ENCODE measurements at regions not wholly inside any gene's neighbourhood (a gene's known extent, or its start where the extent isn't known, plus 50 kb on each side); places are given as distances from the start of the nearest gene placed in this dataset.
"Not testable (repeated sequence)": the region's sequence is repeated elsewhere in the genome, so short reads cannot be mapped to it uniquely, and the experiment has no call there.

GRCh38 chr10:33709008-33709753, 374.7 kb upstream of the NRP1 start:
- DNase-seq (ENCODE audit: low read depth in 1 of 2, low spot score in 1 of 2), result no peak

GRCh38 chr10:33708561-33708960, 374.1 kb upstream of the NRP1 start:
- DNase-seq (ENCODE audit: low read depth in 1 of 2, low spot score in 1 of 2), result no peak

GRCh38 chr10:33706746-33707145, 372.3 kb upstream of the NRP1 start:
- DNase-seq (ENCODE audit: low read depth in 1 of 2, low spot score in 1 of 2), result no peak

- no peak for DNase-seq (ENCODE audit: low read depth in 1 of 2, low spot score in 1 of 2)
Observed at GRCh38 chr10:33706191-33706590, 371.7 kb upstream of the NRP1 start.

GRCh38 chr10:33704214-33704830, 369.9 kb upstream of the NRP1 start:
- no peak for DNase-seq (ENCODE audit: low read depth in 1 of 2, low spot score in 1 of 2)

- no peak for DNase-seq (ENCODE audit: low read depth in 1 of 2, low spot score in 1 of 2)
Observed at GRCh38 chr10:33703501-33704213, 369.2 kb upstream of the NRP1 start.

- no peak for DNase-seq (ENCODE audit: low read depth in 1 of 2, low spot score in 1 of 2)
Observed at GRCh38 chr10:33698033-33698432, 363.6 kb upstream of the NRP1 start.

- no peak for DNase-seq (ENCODE audit: low read depth in 1 of 2, low spot score in 1 of 2)
Observed at GRCh38 chr10:33697016-33697415, 362.5 kb upstream of the NRP1 start.

GRCh38 chr10:33695536-33695935, 361.1 kb upstream of the NRP1 start:
- no peak for DNase-seq (ENCODE audit: low read depth in 1 of 2, low spot score in 1 of 2)

GRCh38 chr10:33690536-33690935, 356.1 kb upstream of the NRP1 start:
- not testable (repeated sequence) for DNase-seq (ENCODE audit: low read depth in 1 of 2, low spot score in 1 of 2)

GRCh38 chr10:33688506-33688905, 354.0 kb upstream of the NRP1 start:
- DNase-seq (ENCODE audit: low read depth in 1 of 2, low spot score in 1 of 2), result no peak

- no peak for DNase-seq (ENCODE audit: low read depth in 1 of 2, low spot score in 1 of 2)
Observed at GRCh38 chr10:33684211-33684611, 349.7 kb upstream of the NRP1 start.

- no peak for DNase-seq (ENCODE audit: low read depth in 1 of 2, low spot score in 1 of 2)
Observed at GRCh38 chr10:33681595-33681994, 347.1 kb upstream of the NRP1 start.

GRCh38 chr10:33680036-33680435, 345.6 kb upstream of the NRP1 start:
- no peak for DNase-seq (ENCODE audit: low read depth in 1 of 2, low spot score in 1 of 2)

GRCh38 chr10:33676606-33677339, 342.3 kb upstream of the NRP1 start:
- DNase-seq (ENCODE audit: low read depth in 1 of 2, low spot score in 1 of 2), result no peak

GRCh38 chr10:33674986-33675599, 340.6 kb upstream of the NRP1 start:
- DNase-seq (ENCODE audit: low read depth in 1 of 2, low spot score in 1 of 2), result no peak

GRCh38 chr10:33674491-33674890, 340.0 kb upstream of the NRP1 start:
- DNase-seq (ENCODE audit: low read depth in 1 of 2, low spot score in 1 of 2), result no peak

- DNase-seq (ENCODE audit: low read depth in 1 of 2, low spot score in 1 of 2), result no peak
Observed at GRCh38 chr10:33673839-33674415, 339.5 kb upstream of the NRP1 start.

- no peak for DNase-seq (ENCODE audit: low read depth in 1 of 2, low spot score in 1 of 2)
Observed at GRCh38 chr10:33669904-33670303, 335.4 kb upstream of the NRP1 start.

- DNase-seq (ENCODE audit: low read depth in 1 of 2, low spot score in 1 of 2), result no peak
Observed at GRCh38 chr10:33666686-33667480, 332.4 kb upstream of the NRP1 start.

Data from activated T-helper 1 cell treated with anti-CD3 and anti-CD28 coated beads, Interleukin-2, amount 50 U/mL, for 16 hours (primary cell).